CD4-positive, alpha-beta memory T cell (primary cell): ENCODE measurements at regions not wholly inside any gene's neighbourhood (a gene's known extent, or its start where the extent isn't known, plus 50 kb on each side); places are given as distances from the start of the nearest gene placed in this dataset.

Experiments
- CTCF ChIA-PET: fragments of 350-600 bp; sonication (Branson Sonifier 250); formaldehyde crosslinking; loops from one replicate; lab custom pipeline; 2021; ENCODE audit warnings: inconsistent platforms; ENCODE audit not compliant: partially characterized antibody; lab: Charles Lee
- POLR2A ChIA-PET: fragments of 350-600 bp; sonication (Branson Sonifier 250); formaldehyde crosslinking; loops from one replicate; lab custom pipeline; 2021; ENCODE audit not compliant: partially characterized antibody; lab: Charles Lee
- DNase-seq, 5 donors: peaks; one replicate each; pipeline versions ENCODE4 v3.0.0 to v3.0.0-alpha.2; 2020 to 2022; ENCODE audit warnings: mixed read lengths in 1 of 5
- H3K27ac ChIP-seq: one replicate; pipeline ENCODE4 v1.7.0; 2013; ENCODE audit warnings: low read depth, low read length
- H3K27me3 ChIP-seq: 2 replicates; pipeline ENCODE4 v1.7.0; 2013; ENCODE audit warnings: mild to moderate bottlenecking, low read length, moderate library complexity; ENCODE audit not compliant: insufficient read depth
- H3K36me3 ChIP-seq: 2 replicates; pipeline ENCODE4 v1.7.0; 2013; ENCODE audit warnings: mild to moderate bottlenecking, low read length, moderate library complexity; ENCODE audit not compliant: insufficient read depth
- H3K4me1 ChIP-seq: 2 replicates; pipeline ENCODE4 v1.7.0; 2013; ENCODE audit warnings: mild to moderate bottlenecking, low read length, moderate library complexity; ENCODE audit not compliant: insufficient read depth
- H3K4me3 ChIP-seq, 2 donors: one replicate each; pipeline ENCODE4 v1.7.0; 2013; ENCODE audit warnings: low read length in 2 of 2, mild to moderate bottlenecking in 1 of 2
- H3K9me3 ChIP-seq, 2 donors: one replicate each; pipeline ENCODE4 v1.7.0; 2013; ENCODE audit warnings: low read length in 2 of 2, control low read depth in 1 of 2; ENCODE audit not compliant: control insufficient read depth in 1 of 2
- H3K27ac Mint-ChIP-seq, 7 donors: one replicate each; pipeline ENCODE4 v1.8.0; 2020 to 2021; ENCODE audit warnings: mixed read lengths in 7 of 7, mild to moderate bottlenecking in 6 of 7, inconsistent platforms in 3 of 7, moderate library complexity in 3 of 7
- H3K27me3 Mint-ChIP-seq, 2 donors: one replicate each; pipeline ENCODE4 v1.8.0; 2020 to 2021; ENCODE audit warnings: mixed read lengths in 2 of 2
- H3K36me3 Mint-ChIP-seq, 2 donors: one replicate each; pipeline ENCODE4 v1.8.0; 2020 to 2021; ENCODE audit warnings: mixed read lengths in 2 of 2, inconsistent platforms in 1 of 2, mild to moderate bottlenecking in 1 of 2
- H3K4me1 Mint-ChIP-seq, 4 donors: one replicate each; pipeline ENCODE4 v1.8.0; 2020 to 2021; ENCODE audit warnings: mixed read lengths in 4 of 4, mild to moderate bottlenecking in 1 of 4
- H3K4me3 Mint-ChIP-seq, 8 donors: one replicate each; pipeline ENCODE4 v1.8.0; 2020 to 2021; ENCODE audit warnings: mixed read lengths in 8 of 8, mild to moderate bottlenecking in 7 of 8, moderate library complexity in 6 of 8, inconsistent platforms in 3 of 8
- H3K9me3 Mint-ChIP-seq, 8 donors: one replicate each; pipeline ENCODE4 v1.8.0; 2020 to 2021; ENCODE audit warnings: mixed read lengths in 8 of 8, mild to moderate bottlenecking in 5 of 8, inconsistent platforms in 3 of 8, moderate library complexity in 1 of 8
- intact Hi-C: fragments of 100-400 bp; cut with micrococcal nuclease; formaldehyde crosslinking; loops from one replicate; pipeline ENCODE4 v1.15.1; 2023

GRCh38 chr1:232285138-232285537 is 344.8 kb downstream of the SIPA1L2 start:
- DNase-seq = no peak
- peaks cover 1 to 3% of the 10 kb centered on the region in 2 donors for H3K27me3 Mint-ChIP-seq
- no peaks in the 10 kb centered on the region for H3K9me3 Mint-ChIP-seq
- no peaks in the 10 kb centered on the region for H3K36me3 ChIP-seq
- no peak overlapping the region for H3K4me3 Mint-ChIP-seq
- no peaks in the 10 kb centered on the region for H3K27me3 ChIP-seq
- H3K36me3 Mint-ChIP-seq = no peaks in the 10 kb centered on the region
- ChIA-PET CTCF (no interaction called here), POLR2A (no interaction called here)
- H3K4me1 Mint-ChIP-seq = no peaks in the 10 kb centered on the region
- intact Hi-C loops = no loop called here
- no peak overlapping the region for H3K27ac Mint-ChIP-seq
- H3K9me3 ChIP-seq = no peaks in the 10 kb centered on the region
- no peak overlapping the region for H3K27ac ChIP-seq
- no peaks in the 10 kb centered on the region for H3K4me1 ChIP-seq
- H3K4me3 ChIP-seq = no peak overlapping the region

GRCh38 chr1:232283864-232284263 is 346.1 kb downstream of the SIPA1L2 start:
- Histone ChIP-seq H3K4me3 (no peak overlapping the region), H3K27me3 (no peaks in the 10 kb centered on the region), H3K36me3 (no peaks in the 10 kb centered on the region), H3K27ac (no peak overlapping the region), H3K4me1 (no peaks in the 10 kb centered on the region), H3K9me3 (no peaks in the 10 kb centered on the region)
- DNase-seq = no peak
- H3K4me1 Mint-ChIP-seq = no peaks in the 10 kb centered on the region
- ChIA-PET POLR2A (no interaction called here), CTCF (no interaction called here)
- intact Hi-C loops = no loop called here
- H3K27me3 Mint-ChIP-seq = peaks cover 1 to 3% of the 10 kb centered on the region in 2 donors
- no peaks in the 10 kb centered on the region for H3K9me3 Mint-ChIP-seq
- H3K27ac Mint-ChIP-seq = no peak overlapping the region
- H3K4me3 Mint-ChIP-seq = no peak overlapping the region
- H3K36me3 Mint-ChIP-seq = no peaks in the 10 kb centered on the region

- peaks cover 1 to 3% of the 10 kb centered on the region in 2 donors for H3K27me3 Mint-ChIP-seq
- H3K4me3 Mint-ChIP-seq = no peak overlapping the region
Observed at GRCh38 chr1:232282498-232282897, 347.4 kb downstream of the SIPA1L2 start.

GRCh38 chr1:232280910-232281309 is 349.0 kb downstream of the SIPA1L2 start:
- Mint-ChIP-seq H3K27ac (peak overlapping the region in 1 of 7 donors; percentile 22), H3K27me3 (peaks cover 1 to 6% of the 10 kb centered on the region in 2 donors), H3K36me3 (no peaks in the 10 kb centered on the region), H3K9me3 (no peaks in the 10 kb centered on the region), H3K4me3 (no peak overlapping the region), H3K4me1 (no peaks in the 10 kb centered on the region)
- H3K27ac ChIP-seq = no peak overlapping the region
- H3K27me3 ChIP-seq = no peaks in the 10 kb centered on the region
- H3K36me3 ChIP-seq = no peaks in the 10 kb centered on the region
- no peak for DNase-seq
- POLR2A ChIA-PET = no interaction called here
- no peaks in the 10 kb centered on the region for H3K4me1 ChIP-seq
- intact Hi-C loops = no loop called here
- CTCF ChIA-PET = no interaction called here
- H3K4me3 ChIP-seq = no peak overlapping the region
- H3K9me3 ChIP-seq = no peaks in the 10 kb centered on the region

More at GRCh38 chr1:232282498-232282897, 347.4 kb downstream of the SIPA1L2 start:
- DNase-seq = no peak
- CTCF ChIA-PET = no interaction called here
- H3K4me3 ChIP-seq = no peak overlapping the region
- no peak overlapping the region for H3K27ac ChIP-seq
- H3K36me3 ChIP-seq = no peaks in the 10 kb centered on the region
- no peaks in the 10 kb centered on the region for H3K4me1 Mint-ChIP-seq
- H3K9me3 ChIP-seq = no peaks in the 10 kb centered on the region
- H3K4me1 ChIP-seq = no peaks in the 10 kb centered on the region
- no peaks in the 10 kb centered on the region for H3K27me3 ChIP-seq
- no peaks in the 10 kb centered on the region for H3K9me3 Mint-ChIP-seq
- H3K36me3 Mint-ChIP-seq = no peaks in the 10 kb centered on the region
- POLR2A ChIA-PET = no interaction called here
- intact Hi-C loops = no loop called here
- no peak overlapping the region for H3K27ac Mint-ChIP-seq

GRCh38 chr1:232279909-232280400 is 350.0 kb downstream of the SIPA1L2 start:
- H3K27ac Mint-ChIP-seq = no peak overlapping the region
- ChIA-PET CTCF (no interaction called here), POLR2A (no interaction called here)
- H3K4me1 Mint-ChIP-seq = no peaks in the 10 kb centered on the region
- no peak overlapping the region for H3K4me3 Mint-ChIP-seq
- Histone ChIP-seq H3K9me3 (no peaks in the 10 kb centered on the region), H3K27ac (no peak overlapping the region), H3K4me3 (no peak overlapping the region), H3K27me3 (no peaks in the 10 kb centered on the region), H3K4me1 (no peaks in the 10 kb centered on the region), H3K36me3 (no peaks in the 10 kb centered on the region)
- H3K9me3 Mint-ChIP-seq = no peaks in the 10 kb centered on the region
- peaks cover 2 to 10% of the 10 kb centered on the region in 2 donors for H3K27me3 Mint-ChIP-seq
- intact Hi-C loops = no loop called here
- no peak for DNase-seq
- H3K36me3 Mint-ChIP-seq = no peaks in the 10 kb centered on the region

GRCh38 chr1:232278925-232279324 is 351.0 kb downstream of the SIPA1L2 start:
- no peak for DNase-seq
- intact Hi-C loops = no loop called here
- Histone ChIP-seq H3K27ac (no peak overlapping the region), H3K9me3 (no peaks in the 10 kb centered on the region), H3K4me3 (no peak overlapping the region), H3K4me1 (no peaks in the 10 kb centered on the region), H3K27me3 (no peaks in the 10 kb centered on the region), H3K36me3 (no peaks in the 10 kb centered on the region)
- Mint-ChIP-seq H3K27ac (no peak overlapping the region), H3K27me3 (peaks cover 2 to 10% of the 10 kb centered on the region in 2 donors), H3K4me1 (no peaks in the 10 kb centered on the region), H3K9me3 (no peaks in the 10 kb centered on the region), H3K4me3 (no peak overlapping the region), H3K36me3 (no peaks in the 10 kb centered on the region)
- ChIA-PET POLR2A (no interaction called here), CTCF (no interaction called here)

GRCh38 chr1:232276651-232277050 is 353.3 kb downstream of the SIPA1L2 start:
- intact Hi-C loops = no loop called here
- no peaks in the 10 kb centered on the region for H3K4me1 ChIP-seq
- H3K27ac ChIP-seq = no peak overlapping the region
- H3K9me3 ChIP-seq = no peaks in the 10 kb centered on the region
- no peaks in the 10 kb centered on the region for H3K36me3 Mint-ChIP-seq
- H3K4me1 Mint-ChIP-seq = no peaks in the 10 kb centered on the region
- H3K36me3 ChIP-seq = no peaks in the 10 kb centered on the region
- H3K27me3 Mint-ChIP-seq = peaks cover 6 to 12% of the 10 kb centered on the region in 2 donors
- H3K27me3 ChIP-seq = no peaks in the 10 kb centered on the region
- POLR2A ChIA-PET = no interaction called here
- no peak overlapping the region for H3K4me3 ChIP-seq
- no peaks in the 10 kb centered on the region for H3K9me3 Mint-ChIP-seq
- DNase-seq = no peak
- H3K27ac Mint-ChIP-seq = no peak overlapping the region
- H3K4me3 Mint-ChIP-seq = no peak overlapping the region
- CTCF ChIA-PET = no interaction called here
